ENCODE measurements at regions not wholly inside any gene's neighbourhood (a gene's known extent, or its start where the extent isn't known, plus 50 kb on each side); places are given as distances from the start of the nearest gene placed in this dataset.

- TF ChIP-seq POLR2AphosphoS5 (IDR thresholded peaks at IDR 0.05): no peak
- TF ChIP-seq, protein P1, sequence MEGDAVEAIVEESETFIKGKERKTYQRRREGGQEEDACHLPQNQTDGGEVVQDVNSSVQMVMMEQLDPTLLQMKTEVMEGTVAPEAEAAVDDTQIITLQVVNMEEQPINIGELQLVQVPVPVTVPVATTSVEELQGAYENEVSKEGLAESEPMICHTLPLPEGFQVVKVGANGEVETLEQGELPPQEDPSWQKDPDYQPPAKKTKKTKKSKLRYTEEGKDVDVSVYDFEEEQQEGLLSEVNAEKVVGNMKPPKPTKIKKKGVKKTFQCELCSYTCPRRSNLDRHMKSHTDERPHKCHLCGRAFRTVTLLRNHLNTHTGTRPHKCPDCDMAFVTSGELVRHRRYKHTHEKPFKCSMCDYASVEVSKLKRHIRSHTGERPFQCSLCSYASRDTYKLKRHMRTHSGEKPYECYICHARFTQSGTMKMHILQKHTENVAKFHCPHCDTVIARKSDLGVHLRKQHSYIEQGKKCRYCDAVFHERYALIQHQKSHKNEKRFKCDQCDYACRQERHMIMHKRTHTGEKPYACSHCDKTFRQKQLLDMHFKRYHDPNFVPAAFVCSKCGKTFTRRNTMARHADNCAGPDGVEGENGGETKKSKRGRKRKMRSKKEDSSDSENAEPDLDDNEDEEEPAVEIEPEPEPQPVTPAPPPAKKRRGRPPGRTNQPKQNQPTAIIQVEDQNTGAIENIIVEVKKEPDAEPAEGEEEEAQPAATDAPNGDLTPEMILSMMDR (IDR thresholded peaks at IDR 0.05 in 8 of 11, conservative IDR thresholded peaks at IDR 0.05 in 3 of 11): no peak
These were observed 73.2 kb upstream of the CACNA1A start for GRCh38 chr19:13579388-13580060.
